ENCODE measurements at regions not wholly inside any gene's neighbourhood (a gene's known extent, or its start where the extent isn't known, plus 50 kb on each side); places are given as distances from the start of the nearest gene placed in this dataset.
"Not testable (repeated sequence)": the region's sequence is repeated elsewhere in the genome, so short reads cannot be mapped to it uniquely, and the experiment has no call there.

DNA sequence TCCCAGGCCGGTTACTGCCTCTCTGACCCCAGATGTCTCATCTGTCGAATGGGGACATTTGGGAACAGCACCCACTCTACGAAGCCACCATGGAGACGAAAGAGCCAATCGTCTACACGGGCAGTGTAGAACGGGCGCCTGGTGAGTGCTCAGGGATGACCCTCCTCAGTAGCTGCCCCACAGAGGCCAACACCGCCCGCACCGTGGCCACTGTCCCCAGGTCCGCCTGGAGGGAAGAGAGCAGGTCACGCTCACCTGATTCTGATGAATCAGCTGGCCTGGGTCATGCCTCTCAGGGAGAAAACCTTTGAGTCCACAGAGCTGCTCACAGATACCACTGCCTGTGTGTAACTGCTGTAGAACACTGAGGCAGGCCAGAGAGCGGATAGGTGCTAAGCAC is 105.1 kb upstream of the EFCAB3 start:
- TF ChIP-seq, protein P1, sequence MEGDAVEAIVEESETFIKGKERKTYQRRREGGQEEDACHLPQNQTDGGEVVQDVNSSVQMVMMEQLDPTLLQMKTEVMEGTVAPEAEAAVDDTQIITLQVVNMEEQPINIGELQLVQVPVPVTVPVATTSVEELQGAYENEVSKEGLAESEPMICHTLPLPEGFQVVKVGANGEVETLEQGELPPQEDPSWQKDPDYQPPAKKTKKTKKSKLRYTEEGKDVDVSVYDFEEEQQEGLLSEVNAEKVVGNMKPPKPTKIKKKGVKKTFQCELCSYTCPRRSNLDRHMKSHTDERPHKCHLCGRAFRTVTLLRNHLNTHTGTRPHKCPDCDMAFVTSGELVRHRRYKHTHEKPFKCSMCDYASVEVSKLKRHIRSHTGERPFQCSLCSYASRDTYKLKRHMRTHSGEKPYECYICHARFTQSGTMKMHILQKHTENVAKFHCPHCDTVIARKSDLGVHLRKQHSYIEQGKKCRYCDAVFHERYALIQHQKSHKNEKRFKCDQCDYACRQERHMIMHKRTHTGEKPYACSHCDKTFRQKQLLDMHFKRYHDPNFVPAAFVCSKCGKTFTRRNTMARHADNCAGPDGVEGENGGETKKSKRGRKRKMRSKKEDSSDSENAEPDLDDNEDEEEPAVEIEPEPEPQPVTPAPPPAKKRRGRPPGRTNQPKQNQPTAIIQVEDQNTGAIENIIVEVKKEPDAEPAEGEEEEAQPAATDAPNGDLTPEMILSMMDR (IDR thresholded peaks at IDR 0.05): not testable (repeated sequence)
- TF ChIP-seq, protein P2, sequence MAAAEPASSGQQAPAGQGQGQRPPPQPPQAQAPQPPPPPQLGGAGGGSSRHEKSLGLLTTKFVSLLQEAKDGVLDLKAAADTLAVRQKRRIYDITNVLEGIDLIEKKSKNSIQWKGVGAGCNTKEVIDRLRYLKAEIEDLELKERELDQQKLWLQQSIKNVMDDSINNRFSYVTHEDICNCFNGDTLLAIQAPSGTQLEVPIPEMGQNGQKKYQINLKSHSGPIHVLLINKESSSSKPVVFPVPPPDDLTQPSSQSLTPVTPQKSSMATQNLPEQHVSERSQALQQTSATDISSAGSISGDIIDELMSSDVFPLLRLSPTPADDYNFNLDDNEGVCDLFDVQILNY (CRISPR knock-in tag; IDR thresholded peaks at IDR 0.05): not testable (repeated sequence)
- not testable (repeated sequence) for TF ChIP-seq TEAD1 (CRISPR knock-in tag; IDR thresholded peaks at IDR 0.05); GTF2I (CRISPR knock-in tag; conservative IDR thresholded peaks at IDR 0.05); FOXK1 (CRISPR knock-in tag; IDR thresholded peaks at IDR 0.05); ZNF263 (CRISPR knock-in tag; IDR thresholded peaks at IDR 0.05; ENCODE audit: low read depth); ELF4 (CRISPR knock-in tag; IDR thresholded peaks at IDR 0.05; ENCODE audit: low read depth)
- TF ChIP-seq, protein P3, sequence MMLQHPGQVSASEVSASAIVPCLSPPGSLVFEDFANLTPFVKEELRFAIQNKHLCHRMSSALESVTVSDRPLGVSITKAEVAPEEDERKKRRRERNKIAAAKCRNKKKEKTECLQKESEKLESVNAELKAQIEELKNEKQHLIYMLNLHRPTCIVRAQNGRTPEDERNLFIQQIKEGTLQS (CRISPR knock-in tag; conservative IDR thresholded peaks at IDR 0.05): not testable (repeated sequence)
- TF ChIP-seq, protein P4, sequence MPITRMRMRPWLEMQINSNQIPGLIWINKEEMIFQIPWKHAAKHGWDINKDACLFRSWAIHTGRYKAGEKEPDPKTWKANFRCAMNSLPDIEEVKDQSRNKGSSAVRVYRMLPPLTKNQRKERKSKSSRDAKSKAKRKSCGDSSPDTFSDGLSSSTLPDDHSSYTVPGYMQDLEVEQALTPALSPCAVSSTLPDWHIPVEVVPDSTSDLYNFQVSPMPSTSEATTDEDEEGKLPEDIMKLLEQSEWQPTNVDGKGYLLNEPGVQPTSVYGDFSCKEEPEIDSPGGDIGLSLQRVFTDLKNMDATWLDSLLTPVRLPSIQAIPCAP (CRISPR knock-in tag; IDR thresholded peaks at IDR 0.05): not testable (repeated sequence)

Measured in WTC11 (cell line).